ENCODE measurements at regions not wholly inside any gene's neighbourhood (a gene's known extent, or its start where the extent isn't known, plus 50 kb on each side); places are given as distances from the start of the nearest gene placed in this dataset.

DNA sequence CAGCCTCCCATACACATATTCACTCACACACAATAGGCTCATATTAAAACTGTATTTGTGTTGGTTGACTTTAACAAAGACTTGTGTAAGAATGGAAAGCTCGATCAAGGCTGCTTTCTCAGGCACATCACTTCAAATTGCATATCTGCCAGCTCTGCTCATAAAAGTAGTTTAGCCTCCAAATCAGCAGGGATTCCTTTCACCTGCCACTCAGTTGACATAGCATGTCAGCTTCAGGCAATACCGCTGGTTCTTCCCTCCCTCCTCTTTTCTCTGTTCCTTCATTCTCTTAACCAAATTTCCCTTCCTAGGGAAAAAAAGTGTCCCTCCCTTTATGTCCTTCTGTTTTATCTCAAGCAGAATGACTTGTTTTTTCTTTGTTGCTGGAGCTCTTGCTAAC is 450.4 kb upstream of the LARGE1 start:
- no peak for TF ChIP-seq POLR2A (IDR thresholded peaks at IDR 0.05; ENCODE audit: low read depth)
- TF ChIP-seq, protein P1, sequence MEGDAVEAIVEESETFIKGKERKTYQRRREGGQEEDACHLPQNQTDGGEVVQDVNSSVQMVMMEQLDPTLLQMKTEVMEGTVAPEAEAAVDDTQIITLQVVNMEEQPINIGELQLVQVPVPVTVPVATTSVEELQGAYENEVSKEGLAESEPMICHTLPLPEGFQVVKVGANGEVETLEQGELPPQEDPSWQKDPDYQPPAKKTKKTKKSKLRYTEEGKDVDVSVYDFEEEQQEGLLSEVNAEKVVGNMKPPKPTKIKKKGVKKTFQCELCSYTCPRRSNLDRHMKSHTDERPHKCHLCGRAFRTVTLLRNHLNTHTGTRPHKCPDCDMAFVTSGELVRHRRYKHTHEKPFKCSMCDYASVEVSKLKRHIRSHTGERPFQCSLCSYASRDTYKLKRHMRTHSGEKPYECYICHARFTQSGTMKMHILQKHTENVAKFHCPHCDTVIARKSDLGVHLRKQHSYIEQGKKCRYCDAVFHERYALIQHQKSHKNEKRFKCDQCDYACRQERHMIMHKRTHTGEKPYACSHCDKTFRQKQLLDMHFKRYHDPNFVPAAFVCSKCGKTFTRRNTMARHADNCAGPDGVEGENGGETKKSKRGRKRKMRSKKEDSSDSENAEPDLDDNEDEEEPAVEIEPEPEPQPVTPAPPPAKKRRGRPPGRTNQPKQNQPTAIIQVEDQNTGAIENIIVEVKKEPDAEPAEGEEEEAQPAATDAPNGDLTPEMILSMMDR (IDR thresholded peaks at IDR 0.05), result no peak
